COLO829 (cell line): ENCODE measurements at regions not wholly inside any gene's neighbourhood (a gene's known extent, or its start where the extent isn't known, plus 50 kb on each side); places are given as distances from the start of the nearest gene placed in this dataset.

Experiments used
- DNase-seq: peaks from one replicate; pipeline ENCODE4 v3.0.0; 2012; ENCODE audit warnings: low spot score

DNA sequence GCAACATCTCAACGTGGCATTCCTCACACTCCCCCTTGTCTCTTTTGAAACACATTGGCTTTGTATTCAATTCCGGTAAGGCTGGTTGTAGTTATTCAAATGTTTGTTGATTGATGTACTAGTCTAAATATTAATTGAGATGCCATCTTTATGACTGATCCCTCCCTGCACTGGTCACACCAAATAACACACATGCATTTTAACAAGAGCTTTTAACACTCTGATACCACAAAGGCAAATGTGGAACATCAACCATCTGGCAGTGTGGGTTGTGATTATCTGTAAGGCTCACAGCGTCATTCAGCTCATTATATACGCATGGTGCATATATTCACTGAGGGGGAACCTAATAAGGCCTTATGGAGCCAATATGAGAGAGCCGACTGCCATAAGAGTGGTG, 305.0 kb downstream of the TENT4A start:
- no peak for DNase-seq

GRCh38 chr5:7018601-7019000, 305.4 kb downstream of the TENT4A start:
- no peak for DNase-seq

DNA sequence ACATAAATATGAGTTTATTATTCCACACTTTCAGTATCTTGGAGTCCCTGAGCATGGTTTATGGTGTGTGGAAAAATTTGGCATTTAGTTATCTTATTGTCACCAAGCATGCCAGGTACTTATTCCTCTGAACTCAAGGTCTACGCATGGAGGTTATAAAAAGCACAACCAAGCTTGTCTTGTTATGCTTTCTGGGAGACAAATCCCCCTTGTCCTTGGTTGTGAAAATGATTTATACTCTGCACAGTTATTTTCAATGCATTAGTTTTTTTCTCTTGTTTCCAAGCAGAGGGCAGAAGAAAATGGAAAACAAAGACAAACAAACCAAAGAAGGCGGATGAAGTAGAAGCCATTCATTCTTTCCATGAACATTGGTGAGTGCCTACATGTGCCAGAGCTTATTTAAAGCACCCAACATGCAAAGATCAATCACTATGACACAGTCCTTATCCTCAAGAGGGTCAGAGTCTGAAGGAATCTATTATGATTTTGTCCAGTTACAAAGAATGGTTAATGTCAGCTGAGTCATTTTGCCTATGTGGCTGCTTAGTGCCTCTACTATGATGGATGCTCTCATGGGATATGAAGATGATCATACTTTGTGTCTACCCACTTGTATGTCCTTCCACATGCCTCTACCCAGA, 323.1 kb downstream of the TENT4A start:
- no peak for DNase-seq

DNA sequence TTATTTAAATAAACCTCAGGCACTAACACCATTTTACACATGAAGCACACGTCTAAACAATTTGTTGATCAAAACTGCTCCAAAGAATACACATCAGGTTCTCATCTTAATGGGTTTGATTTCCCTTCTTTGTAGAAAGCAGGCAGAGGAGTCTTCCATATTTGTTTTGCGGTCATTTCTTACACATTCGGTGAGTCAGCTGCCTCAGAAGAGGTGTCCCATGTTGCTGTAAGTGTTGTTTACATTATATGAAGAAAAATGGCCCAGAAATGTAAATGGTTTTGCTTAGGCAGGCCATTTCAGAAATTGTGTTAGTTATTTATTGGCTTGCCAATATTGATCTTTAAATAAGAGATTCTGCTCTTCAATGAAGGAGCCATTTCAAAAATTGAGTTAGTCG, 325.8 kb downstream of the TENT4A start:
- DNase-seq: no peak

- no peak for DNase-seq
Observed at GRCh38 chr5:7040111-7040510, 326.9 kb downstream of the TENT4A start.

- no peak for DNase-seq
Observed at GRCh38 chr5:7043797-7044196, 330.6 kb downstream of the TENT4A start.

GRCh38 chr5:7047511-7048261, 334.5 kb downstream of the TENT4A start:
- no peak for DNase-seq

GRCh38 chr5:7050986-7051385, 337.8 kb downstream of the TENT4A start:
- DNase-seq: no peak

- DNase-seq: no peak
Observed at GRCh38 chr5:7053125-7053524, 339.9 kb downstream of the TENT4A start.

- no peak for DNase-seq
Observed at GRCh38 chr5:7053528-7054209, 340.4 kb downstream of the TENT4A start.

GRCh38 chr5:7066471-7067235, 329.3 kb upstream of the ADCY2 start:
- no peak for DNase-seq

DNA sequence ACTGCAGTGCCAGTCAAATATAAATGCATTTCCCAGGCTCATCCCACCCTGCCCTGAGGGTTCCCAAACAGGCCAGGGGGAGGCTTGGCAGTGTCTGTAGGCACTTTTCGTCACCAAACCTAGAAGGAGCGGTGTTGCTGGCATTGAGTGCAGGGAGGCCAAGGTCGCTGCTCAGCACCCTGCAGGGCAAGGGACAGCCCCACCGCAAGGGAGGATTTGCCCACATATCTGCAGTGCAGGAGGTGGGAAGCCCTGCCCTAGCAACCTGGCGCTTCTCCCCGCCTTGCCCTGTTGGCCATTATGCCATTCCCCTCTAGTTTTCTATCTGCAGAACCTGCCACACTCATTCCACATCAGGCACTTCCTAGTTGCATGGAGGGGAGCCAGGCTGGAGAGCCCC, 327.8 kb upstream of the ADCY2 start:
- no peak for DNase-seq

GRCh38 chr5:7068899-7069298, 327.0 kb upstream of the ADCY2 start:
- no peak for DNase-seq

GRCh38 chr5:7072188-7072587, 323.8 kb upstream of the ADCY2 start:
- DNase-seq: no peak

DNA sequence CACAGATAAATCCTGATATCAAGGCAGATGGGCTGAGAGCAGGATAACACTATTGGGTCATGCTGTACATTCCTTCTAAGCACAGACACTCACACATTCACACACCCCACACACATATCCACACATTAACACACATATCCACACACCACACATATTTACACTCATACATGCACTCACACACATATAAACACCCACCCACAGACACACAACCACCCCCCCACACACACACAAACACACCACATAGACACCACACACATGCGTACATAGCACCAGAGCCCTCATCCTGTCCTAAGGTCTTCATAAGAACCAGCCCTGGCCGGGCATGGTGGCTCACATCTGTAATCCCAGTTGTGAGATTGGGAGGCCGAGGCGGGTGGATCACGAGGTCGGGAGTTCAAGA, 322.3 kb upstream of the ADCY2 start:
- no peak for DNase-seq

GRCh38 chr5:7074176-7074575, 321.8 kb upstream of the ADCY2 start:
- no peak for DNase-seq

DNA sequence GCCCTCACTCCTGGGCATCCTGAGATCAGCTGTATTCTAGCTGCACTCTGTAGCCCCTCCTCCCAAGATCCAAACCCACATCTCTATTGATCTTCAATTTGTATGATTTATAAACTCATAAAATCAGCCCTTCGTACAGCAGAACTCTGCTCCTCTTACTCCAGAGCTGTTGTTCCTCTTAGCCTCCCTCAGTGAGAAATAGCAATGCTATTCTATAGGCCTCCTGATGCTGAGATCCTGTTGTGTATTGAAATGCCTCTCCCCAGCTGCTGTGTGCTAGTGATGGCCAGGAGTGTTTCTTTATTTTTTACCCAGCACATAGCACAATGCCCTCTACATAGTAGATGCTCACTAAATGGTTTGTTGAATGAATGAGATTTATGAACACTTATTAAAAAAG, 320.5 kb upstream of the ADCY2 start:
- DNase-seq: no peak

DNA sequence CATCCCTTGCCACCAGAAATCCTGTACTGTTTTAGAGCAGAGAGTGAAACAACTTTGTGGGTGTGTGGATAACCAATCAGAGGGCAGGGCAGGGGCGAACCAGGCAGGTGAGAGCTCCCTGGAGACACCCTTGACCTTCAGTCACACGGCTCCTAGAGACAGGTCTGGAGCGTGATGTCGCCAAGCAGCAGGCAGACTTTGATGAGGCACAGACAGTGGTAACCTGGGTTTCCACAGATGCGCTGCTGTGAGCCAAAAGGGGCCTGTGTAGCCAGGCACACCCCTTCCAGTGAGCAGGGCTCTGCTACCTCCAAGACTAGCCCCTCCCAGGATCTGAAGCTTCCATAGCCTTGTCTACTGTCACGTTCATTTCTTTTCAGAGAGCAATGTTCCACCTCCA, 317.8 kb upstream of the ADCY2 start:
- DNase-seq: no peak

GRCh38 chr5:7078901-7079300, 317.0 kb upstream of the ADCY2 start:
- no peak for DNase-seq

GRCh38 chr5:7080501-7080900, 315.4 kb upstream of the ADCY2 start:
- no peak for DNase-seq

DNA sequence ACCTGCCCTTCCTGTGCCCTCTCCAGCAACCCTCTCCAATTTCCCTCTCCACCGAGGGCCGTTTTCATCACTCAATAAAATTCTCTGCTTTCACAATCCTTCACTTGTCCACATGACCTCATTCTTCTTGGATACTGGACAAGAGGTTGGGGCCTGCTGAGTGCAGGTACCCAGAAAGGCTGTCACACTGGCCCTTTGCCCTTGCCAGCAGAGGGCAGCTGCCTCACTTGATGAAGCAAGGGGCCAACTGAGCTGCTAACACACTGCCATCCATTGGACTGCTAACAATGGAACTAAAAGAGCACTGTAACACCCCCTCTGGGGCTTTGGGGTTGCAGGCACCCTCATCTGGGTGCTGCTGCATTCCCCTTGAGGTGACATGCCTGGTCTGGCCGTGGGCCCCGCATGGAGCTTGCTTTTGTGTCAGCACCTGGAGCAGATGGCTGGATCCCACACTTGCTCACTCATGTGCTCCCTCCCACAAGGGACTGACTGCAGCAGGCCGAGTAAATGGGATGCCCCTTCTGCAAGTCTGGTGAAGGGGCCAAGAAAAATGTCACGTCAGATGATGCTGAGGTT, 308.1 kb upstream of the ADCY2 start:
- no peak for DNase-seq

- no peak for DNase-seq
Observed at GRCh38 chr5:7088849-7089248, 307.1 kb upstream of the ADCY2 start.
